ENCODE measurements at regions not wholly inside any gene's neighbourhood (a gene's known extent, or its start where the extent isn't known, plus 50 kb on each side); places are given as distances from the start of the nearest gene placed in this dataset.

GRCh38 chr3:61356685-61357084 lies 105.4 kb upstream of the FHIT start:
- DNase-seq (ENCODE audit: low read depth, low spot score) = no peak
- Histone ChIP-seq H3K9me3 (ENCODE audit: insufficient read depth, low read length) (no peaks in the 10 kb centered on the region), H3K4me3 (ENCODE audit: insufficient read length, low read depth) (no peak overlapping the region), H3K9ac (ENCODE audit: insufficient read length, low read depth) (no peak overlapping the region), H3K4me1 (ENCODE audit: insufficient read depth, insufficient read length) (no peaks in the 10 kb centered on the region), H3K27me3 (ENCODE audit: insufficient read depth, insufficient read length) (no peaks in the 10 kb centered on the region), H3K36me3 (ENCODE audit: insufficient read depth, insufficient read length, low read length) (no peaks in the 10 kb centered on the region)
- TF ChIP-seq SUZ12 (IDR thresholded peaks at IDR 0.05; ENCODE audit: extremely low read depth, insufficient read depth, insufficient read length) (no peak), YY1 (IDR thresholded peaks at IDR 0.05; ENCODE audit: insufficient read depth, insufficient read length) (no peak), ZNF274 (IDR thresholded peaks at IDR 0.05; ENCODE audit: low read depth, low read length) (no peak)

- TF ChIP-seq SUZ12 (IDR thresholded peaks at IDR 0.05; ENCODE audit: extremely low read depth, insufficient read depth, insufficient read length) (no peak), ZNF274 (IDR thresholded peaks at IDR 0.05; ENCODE audit: low read depth, low read length) (no peak), YY1 (IDR thresholded peaks at IDR 0.05; ENCODE audit: insufficient read depth, insufficient read length) (no peak)
- H3K9me3 ChIP-seq (ENCODE audit: insufficient read depth, low read length) = no peaks in the 10 kb centered on the region
- no peaks in the 10 kb centered on the region for H3K4me1 ChIP-seq (ENCODE audit: insufficient read depth, insufficient read length)
- H3K9ac ChIP-seq (ENCODE audit: insufficient read length, low read depth) = no peak overlapping the region
- H3K27me3 ChIP-seq (ENCODE audit: insufficient read depth, insufficient read length) = no peaks in the 10 kb centered on the region
- H3K36me3 ChIP-seq (ENCODE audit: insufficient read depth, insufficient read length, low read length) = no peaks in the 10 kb centered on the region
- H3K4me3 ChIP-seq (ENCODE audit: insufficient read length, low read depth) = no peak overlapping the region
- DNase-seq (ENCODE audit: low read depth, low spot score) = no peak
Measured at GRCh38 chr3:61357902-61358301, 106.7 kb upstream of the FHIT start.

GRCh38 chr3:61358364-61358763 lies 107.1 kb upstream of the FHIT start:
- Histone ChIP-seq H3K27me3 (ENCODE audit: insufficient read depth, insufficient read length) (no peaks in the 10 kb centered on the region), H3K4me1 (ENCODE audit: insufficient read depth, insufficient read length) (no peaks in the 10 kb centered on the region), H3K9ac (ENCODE audit: insufficient read length, low read depth) (no peak overlapping the region), H3K4me3 (ENCODE audit: insufficient read length, low read depth) (no peak overlapping the region), H3K36me3 (ENCODE audit: insufficient read depth, insufficient read length, low read length) (no peaks in the 10 kb centered on the region), H3K9me3 (ENCODE audit: insufficient read depth, low read length) (peaks cover 3% of the 10 kb centered on the region; the same call in 1 of the 2 replicates)
- no peak for TF ChIP-seq SUZ12 (IDR thresholded peaks at IDR 0.05; ENCODE audit: extremely low read depth, insufficient read depth, insufficient read length)
- no peak for TF ChIP-seq YY1 (IDR thresholded peaks at IDR 0.05; ENCODE audit: insufficient read depth, insufficient read length)
- TF ChIP-seq ZNF274 (IDR thresholded peaks at IDR 0.05; ENCODE audit: low read depth, low read length) = no peak
- no peak for DNase-seq (ENCODE audit: low read depth, low spot score)

DNA sequence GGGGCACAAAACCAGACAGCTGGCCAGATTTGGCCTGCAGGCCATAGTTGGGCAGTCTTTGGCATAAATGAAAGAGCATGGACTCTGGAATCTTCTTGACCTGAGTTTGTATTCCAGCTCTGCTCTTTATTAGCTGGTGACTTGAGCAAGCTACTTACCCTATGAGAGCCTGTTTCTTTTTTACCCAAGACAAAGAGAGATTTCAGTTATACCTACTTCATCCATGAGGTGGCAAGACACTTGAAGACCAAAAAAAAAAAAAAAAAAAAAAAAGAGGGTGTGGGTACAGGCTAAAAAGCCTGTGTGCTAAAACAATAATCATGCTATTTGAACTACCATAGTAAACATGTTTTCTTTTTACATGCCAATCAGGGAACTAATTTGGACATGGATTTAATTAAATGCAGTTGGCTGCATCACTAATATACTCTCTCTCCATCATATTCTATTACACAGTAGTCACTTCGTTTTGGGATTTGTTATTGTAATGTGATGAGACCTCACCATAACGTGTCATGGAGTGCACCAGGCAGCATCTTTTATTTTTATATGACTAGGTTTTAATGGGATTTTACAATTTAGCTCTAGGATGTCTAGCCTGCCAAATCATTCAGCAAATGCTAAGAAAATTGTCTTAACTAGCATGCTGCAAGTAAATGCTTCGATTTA lies 109.2 kb upstream of the FHIT start:
- DNase-seq (ENCODE audit: low read depth, low spot score) = no peak
- Histone ChIP-seq H3K27me3 (ENCODE audit: insufficient read depth, insufficient read length) (no peaks in the 10 kb centered on the region), H3K9me3 (ENCODE audit: insufficient read depth, low read length) (peaks cover 13% of the 10 kb centered on the region; the same call in 1 of the 2 replicates), H3K4me3 (ENCODE audit: insufficient read length, low read depth) (no peak overlapping the region), H3K4me1 (ENCODE audit: insufficient read depth, insufficient read length) (no peaks in the 10 kb centered on the region), H3K36me3 (ENCODE audit: insufficient read depth, insufficient read length, low read length) (no peaks in the 10 kb centered on the region), H3K9ac (ENCODE audit: insufficient read length, low read depth) (no peak overlapping the region)
- TF ChIP-seq ZNF274 (IDR thresholded peaks at IDR 0.05; ENCODE audit: low read depth, low read length) (no peak), YY1 (IDR thresholded peaks at IDR 0.05; ENCODE audit: insufficient read depth, insufficient read length) (no peak), SUZ12 (IDR thresholded peaks at IDR 0.05; ENCODE audit: extremely low read depth, insufficient read depth, insufficient read length) (no peak)

GRCh38 chr3:61369678-61370077 lies 118.4 kb upstream of the FHIT start:
- Histone ChIP-seq H3K9ac (ENCODE audit: insufficient read length, low read depth) (no peak overlapping the region), H3K4me1 (ENCODE audit: insufficient read depth, insufficient read length) (no peaks in the 10 kb centered on the region), H3K9me3 (ENCODE audit: insufficient read depth, low read length) (no peaks in the 10 kb centered on the region), H3K27me3 (ENCODE audit: insufficient read depth, insufficient read length) (no peaks in the 10 kb centered on the region), H3K4me3 (ENCODE audit: insufficient read length, low read depth) (no peak overlapping the region), H3K36me3 (ENCODE audit: insufficient read depth, insufficient read length, low read length) (no peaks in the 10 kb centered on the region)
- DNase-seq (ENCODE audit: low read depth, low spot score) = no peak
- TF ChIP-seq SUZ12 (IDR thresholded peaks at IDR 0.05; ENCODE audit: extremely low read depth, insufficient read depth, insufficient read length) (no peak), YY1 (IDR thresholded peaks at IDR 0.05; ENCODE audit: insufficient read depth, insufficient read length) (no peak), ZNF274 (IDR thresholded peaks at IDR 0.05; ENCODE audit: low read depth, low read length) (no peak)

DNA sequence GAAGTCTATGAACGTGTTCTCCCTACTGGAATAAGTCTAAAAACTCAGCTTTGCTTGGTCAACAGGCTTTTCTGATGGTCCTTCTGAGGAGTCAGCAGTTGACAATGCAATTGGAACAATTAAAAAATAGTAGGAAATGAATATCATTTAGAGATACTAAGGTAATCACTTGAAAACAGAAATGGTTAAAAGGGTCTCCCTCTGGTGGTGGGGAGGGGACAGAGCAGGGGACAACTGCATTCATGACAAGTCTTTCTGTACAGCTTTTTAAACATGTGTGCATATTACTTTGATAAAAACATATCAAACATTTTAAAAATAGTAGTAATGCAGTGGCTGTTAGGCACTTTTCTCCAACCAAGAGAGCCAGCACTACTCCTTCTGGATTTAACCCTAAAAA lies 119.9 kb upstream of the FHIT start:
- no peak overlapping the region for H3K4me3 ChIP-seq (ENCODE audit: insufficient read length, low read depth)
- H3K9me3 ChIP-seq (ENCODE audit: insufficient read depth, low read length) = no peaks in the 10 kb centered on the region
- H3K36me3 ChIP-seq (ENCODE audit: insufficient read depth, insufficient read length, low read length) = no peaks in the 10 kb centered on the region
- peak; percentile 36 for DNase-seq (ENCODE audit: low read depth, low spot score)
- no peaks in the 10 kb centered on the region for H3K27me3 ChIP-seq (ENCODE audit: insufficient read depth, insufficient read length)
- H3K9ac ChIP-seq (ENCODE audit: insufficient read length, low read depth) = no peak overlapping the region
- TF ChIP-seq YY1 (IDR thresholded peaks at IDR 0.05; ENCODE audit: insufficient read depth, insufficient read length) (no peak), SUZ12 (IDR thresholded peaks at IDR 0.05; ENCODE audit: extremely low read depth, insufficient read depth, insufficient read length) (no peak), ZNF274 (IDR thresholded peaks at IDR 0.05; ENCODE audit: low read depth, low read length) (no peak)
- H3K4me1 ChIP-seq (ENCODE audit: insufficient read depth, insufficient read length) = no peaks in the 10 kb centered on the region

- TF ChIP-seq SUZ12 (IDR thresholded peaks at IDR 0.05; ENCODE audit: extremely low read depth, insufficient read depth, insufficient read length) (no peak), YY1 (IDR thresholded peaks at IDR 0.05; ENCODE audit: insufficient read depth, insufficient read length) (no peak)
- H3K9ac ChIP-seq (ENCODE audit: insufficient read length, low read depth) = no peak overlapping the region
- no peaks in the 10 kb centered on the region for H3K36me3 ChIP-seq (ENCODE audit: insufficient read depth, insufficient read length, low read length)
- no peak for DNase-seq (ENCODE audit: low read depth, low spot score)
- H3K9me3 ChIP-seq (ENCODE audit: insufficient read depth, low read length) = no peaks in the 10 kb centered on the region
- H3K4me3 ChIP-seq (ENCODE audit: insufficient read length, low read depth) = no peak overlapping the region
- H3K4me1 ChIP-seq (ENCODE audit: insufficient read depth, insufficient read length) = no peaks in the 10 kb centered on the region
- no peaks in the 10 kb centered on the region for H3K27me3 ChIP-seq (ENCODE audit: insufficient read depth, insufficient read length)
Measured at GRCh38 chr3:61372723-61373122, 121.5 kb upstream of the FHIT start.
